ENCODE measurements at regions not wholly inside any gene's neighbourhood (a gene's known extent, or its start where the extent isn't known, plus 50 kb on each side); places are given as distances from the start of the nearest gene placed in this dataset.

- no peak overlapping the region for H3K4me3 ChIP-seq
- DNase-seq = no peak
- intact Hi-C loops (cut with DNase I) = no loop called here
- no peaks in the 10 kb centered on the region for H3K9me3 ChIP-seq
- no peaks in the 10 kb centered on the region for H3K4me1 ChIP-seq (ENCODE audit: insufficient read depth)
- WGBS, 3 donors = 72 to 86% (median 81%) methylated on average over 4 of the region's 4 CpGs
- no peak overlapping the region for H3K27ac ChIP-seq
- no peaks in the 10 kb centered on the region for H3K27me3 ChIP-seq
- TF ChIP-seq EP300 (IDR thresholded peaks at IDR 0.05) = no peak
- TF ChIP-seq POLR2A (IDR thresholded peaks at IDR 0.05) = no peak
- no peak for TF ChIP-seq CTCF (IDR thresholded peaks at IDR 0.05)
- no peaks in the 10 kb centered on the region for H3K36me3 ChIP-seq
Measured at GRCh38 chr2:200758341-200758740, 53.4 kb upstream of the BZW1 start.

- WGBS, 3 donors = 33 to 47% (median 43%) methylated on average over 1 of the region's 1 CpG
- Histone ChIP-seq H3K36me3 (no peaks in the 10 kb centered on the region), H3K4me1 (ENCODE audit: insufficient read depth) (no peaks in the 10 kb centered on the region), H3K9me3 (no peaks in the 10 kb centered on the region), H3K27me3 (no peaks in the 10 kb centered on the region), H3K27ac (no peak overlapping the region), H3K4me3 (no peak overlapping the region)
- no peak for DNase-seq
- TF ChIP-seq POLR2A (IDR thresholded peaks at IDR 0.05) (no peak), CTCF (IDR thresholded peaks at IDR 0.05) (no peak), EP300 (IDR thresholded peaks at IDR 0.05) (no peak)
- intact Hi-C loops (cut with DNase I) = no loop called here
Measured at GRCh38 chr2:200761266-200761665, 50.4 kb upstream of the BZW1 start.

Measured in ovary (tissue), 7 donors.